Activated CD4-positive, alpha-beta T cell treated with anti-CD3 and anti-CD28 coated beads, Interleukin-2, amount 50 U/mL, for 1 hour (primary cell): ENCODE measurements at regions not wholly inside any gene's neighbourhood (a gene's known extent, or its start where the extent isn't known, plus 50 kb on each side); places are given as distances from the start of the nearest gene placed in this dataset.

Experiments used
- DNase-seq: peaks from one replicate; pipeline ENCODE4 v3.0.0-alpha.2; 2020

- DNase-seq: no peak
Measured at GRCh38 chr13:22563272-22563671, 617.5 kb upstream of the SGCG start.

DNA sequence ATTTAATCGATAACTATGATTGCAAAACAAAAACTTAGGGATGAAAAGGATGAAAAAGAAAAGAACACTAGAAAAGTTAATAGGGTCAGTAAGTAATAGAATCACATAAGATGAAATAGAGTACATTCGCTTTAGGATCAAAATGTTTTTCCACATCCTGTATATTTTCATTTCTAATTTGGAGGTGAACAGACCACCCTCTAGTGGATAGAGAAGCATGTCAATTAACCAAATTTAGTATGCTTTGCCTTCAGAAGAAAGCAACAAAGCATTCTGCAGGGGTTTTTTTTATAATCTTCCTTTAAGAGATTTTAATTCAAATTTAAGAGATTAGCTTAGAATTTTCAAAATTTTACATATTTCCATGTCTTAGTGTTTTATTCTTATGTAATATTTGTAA is 611.0 kb upstream of the SGCG start:
- DNase-seq: no peak

DNA sequence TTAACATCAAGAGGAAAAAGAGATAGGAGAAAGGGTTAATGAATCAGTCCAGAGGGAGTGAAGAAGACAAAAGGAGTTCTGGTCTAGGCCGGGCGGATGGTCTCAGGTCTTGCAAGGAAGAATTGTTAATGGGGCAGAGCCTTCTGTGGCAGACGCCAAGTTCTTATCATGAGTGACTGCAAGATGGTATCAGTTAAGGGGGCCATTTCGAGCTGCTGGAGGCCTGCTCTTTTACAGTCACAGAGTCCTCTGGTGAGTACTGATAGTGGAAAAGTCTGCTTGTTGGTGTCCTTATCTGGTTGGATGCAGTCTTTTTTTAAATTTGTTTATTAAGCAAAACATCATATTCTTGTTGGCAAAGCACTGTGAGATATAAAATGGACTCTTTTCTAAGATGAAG is 590.9 kb upstream of the SGCG start:
- no peak for DNase-seq

GRCh38 chr13:22592515-22592914 is 588.3 kb upstream of the SGCG start:
- no peak for DNase-seq

GRCh38 chr13:22594041-22594440 is 586.7 kb upstream of the SGCG start:
- no peak for DNase-seq

DNA sequence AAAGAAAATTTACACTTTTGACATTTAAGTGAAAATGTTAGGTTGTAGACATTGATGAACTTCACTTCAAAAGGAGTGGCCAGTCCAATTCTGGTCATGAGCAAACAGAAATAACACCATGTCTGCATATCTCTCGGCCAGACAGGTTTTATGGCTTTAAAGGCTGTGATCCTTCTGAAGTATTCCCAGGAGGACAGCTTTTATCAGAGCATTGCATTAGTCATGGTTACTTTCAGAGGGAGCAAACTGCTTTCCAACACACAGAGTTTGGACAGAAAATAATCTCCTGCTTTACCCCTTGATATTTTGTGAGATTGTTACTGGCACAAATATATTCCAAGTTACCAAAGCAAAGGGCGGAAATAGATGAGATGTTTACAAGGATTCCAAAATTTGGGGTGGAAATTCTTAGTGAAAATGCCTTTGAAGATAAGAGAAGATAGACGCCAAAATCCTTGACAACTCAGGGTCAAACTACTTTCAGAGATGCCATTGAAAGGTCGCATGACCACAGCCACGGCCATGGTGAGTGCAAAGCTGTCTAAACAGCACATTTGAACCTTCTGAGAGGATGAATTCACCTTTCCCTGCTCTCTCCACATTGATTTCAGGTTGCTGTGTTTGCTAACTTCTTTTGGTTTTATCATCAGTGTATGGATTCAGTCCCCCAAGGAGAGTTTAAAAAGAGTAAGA is 584.5 kb upstream of the SGCG start:
- DNase-seq: no peak

- DNase-seq: no peak
Measured at GRCh38 chr13:22599156-22599555, 581.6 kb upstream of the SGCG start.

DNA sequence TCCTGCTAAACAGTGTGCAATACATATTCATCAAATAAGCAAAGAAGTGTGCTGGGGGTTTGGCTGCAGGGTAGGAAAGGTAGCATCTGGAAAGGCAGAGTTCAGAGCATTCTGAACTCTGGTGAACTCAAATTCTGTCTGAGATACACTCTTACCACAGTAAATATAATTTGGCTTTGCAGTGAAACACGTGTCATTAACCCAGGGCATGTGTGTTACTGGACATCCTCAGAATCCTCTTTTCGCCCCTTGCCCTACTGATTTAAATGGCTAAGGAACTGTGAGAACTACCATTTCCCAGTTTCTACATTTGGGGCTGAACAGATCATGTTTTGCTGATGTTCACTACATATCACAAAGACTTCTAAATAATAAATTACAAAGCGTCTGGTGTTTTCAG is 562.8 kb upstream of the SGCG start:
- DNase-seq: no peak

DNA sequence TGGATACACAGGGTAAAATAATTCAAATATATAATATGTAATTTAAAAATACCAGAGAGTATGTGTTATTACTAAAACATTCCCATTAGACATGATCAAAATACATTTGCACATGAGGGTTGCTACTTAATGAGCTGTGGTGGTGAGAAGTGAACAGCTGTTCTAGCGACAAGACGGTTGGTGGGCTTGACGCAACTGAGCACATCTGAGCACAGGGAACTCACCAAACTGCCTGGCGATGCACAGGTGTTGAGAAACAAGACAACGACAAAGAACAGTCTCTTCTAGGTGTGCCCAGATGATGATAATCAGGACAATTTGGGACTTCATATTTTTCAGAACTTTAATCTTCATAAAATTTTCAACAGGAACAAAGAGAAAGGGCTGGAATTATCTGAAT is 555.1 kb upstream of the SGCG start:
- no peak for DNase-seq

DNA sequence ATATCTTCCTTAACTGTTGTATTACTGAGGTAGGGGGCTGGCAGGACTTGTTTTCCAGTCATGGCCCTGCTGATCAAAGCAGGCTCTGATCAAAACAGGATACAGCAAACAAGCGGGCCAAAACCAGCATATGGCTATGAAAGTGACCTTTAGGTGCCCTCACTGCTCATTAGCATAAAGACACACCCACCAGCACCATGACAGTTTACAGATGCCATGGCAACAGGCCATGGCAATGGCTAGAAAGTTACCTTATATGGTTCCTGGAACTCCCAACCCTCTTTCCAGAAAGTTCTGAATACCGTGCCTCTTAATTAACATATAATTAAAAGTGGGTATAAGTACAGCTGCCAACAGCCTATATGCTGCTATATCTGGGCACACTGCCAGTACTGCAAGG is 551.4 kb upstream of the SGCG start:
- DNase-seq: no peak

GRCh38 chr13:22642088-22642487 is 538.7 kb upstream of the SGCG start:
- DNase-seq: no peak

GRCh38 chr13:22644941-22645340 is 535.8 kb upstream of the SGCG start:
- DNase-seq: no peak

DNA sequence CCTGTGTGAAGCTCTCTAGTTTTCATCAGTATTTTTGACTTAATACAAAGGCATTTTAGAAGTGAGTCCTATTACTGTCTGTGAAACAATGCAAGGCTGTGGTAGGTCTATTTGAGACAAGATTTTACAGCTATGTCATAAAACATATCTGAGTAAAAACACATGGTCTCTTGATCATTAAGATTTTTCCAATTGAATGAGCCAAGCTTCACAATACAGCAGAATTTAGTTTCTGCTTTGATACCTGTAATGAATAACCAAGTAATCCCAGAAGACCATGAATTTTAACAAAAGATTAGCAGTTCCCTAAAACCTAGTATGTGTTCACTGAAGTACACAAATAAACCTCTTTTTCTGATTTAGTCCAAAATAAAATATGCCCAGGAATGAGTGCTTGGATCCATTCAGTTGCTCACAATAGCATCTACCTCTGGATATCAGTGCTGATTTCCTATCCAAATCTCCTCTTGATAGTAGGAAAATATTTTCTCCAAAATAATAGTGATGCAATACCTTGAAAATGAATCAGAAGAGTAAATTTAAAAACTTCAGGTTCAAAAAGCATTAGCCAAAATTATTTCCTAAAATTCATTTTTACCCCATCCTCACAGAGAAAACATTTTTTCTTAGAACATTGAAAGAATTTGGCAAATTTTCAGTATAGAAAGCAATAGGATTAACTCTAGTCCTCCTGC is 533.5 kb upstream of the SGCG start:
- no peak for DNase-seq

- DNase-seq: no peak
Measured at GRCh38 chr13:22648320-22648801, 532.4 kb upstream of the SGCG start.

DNA sequence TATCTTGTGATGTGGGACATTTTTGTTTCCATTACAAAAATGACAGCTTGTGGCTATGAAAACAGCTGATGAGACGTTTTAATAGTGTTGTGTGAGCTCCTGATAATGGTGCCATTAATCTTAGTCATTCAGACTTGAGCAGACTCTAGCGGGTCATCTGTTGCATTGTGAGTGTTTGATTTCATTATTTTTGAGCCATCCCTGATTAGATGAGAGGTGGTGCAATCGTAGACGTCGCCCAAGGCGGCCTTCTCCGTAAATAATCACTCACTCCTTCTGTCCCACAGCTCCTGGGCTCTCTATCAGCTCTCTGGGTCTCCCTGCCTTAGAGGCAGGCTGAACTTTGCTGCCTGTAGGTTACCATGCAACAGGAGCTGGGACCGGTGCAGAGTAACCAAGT is 528.0 kb upstream of the SGCG start:
- DNase-seq: no peak

DNA sequence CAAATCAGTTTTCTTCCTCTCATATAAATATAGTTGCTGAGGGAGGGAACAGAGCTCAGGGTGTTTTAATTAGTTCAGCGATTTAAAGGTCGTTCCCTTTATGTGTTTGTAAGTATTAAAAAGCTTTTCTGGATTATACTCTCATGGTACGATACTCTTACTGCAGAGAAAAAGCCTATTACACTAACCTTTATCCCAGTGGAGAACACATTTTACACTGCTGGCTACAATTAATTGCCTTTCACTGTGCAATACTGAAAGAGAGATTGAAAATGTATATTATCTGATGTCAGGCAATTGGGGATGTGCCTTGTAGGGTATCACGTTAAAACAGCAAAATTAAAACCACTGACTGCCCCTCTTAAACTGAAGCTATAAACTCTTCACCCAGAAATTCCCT is 526.9 kb upstream of the SGCG start:
- no peak for DNase-seq

DNA sequence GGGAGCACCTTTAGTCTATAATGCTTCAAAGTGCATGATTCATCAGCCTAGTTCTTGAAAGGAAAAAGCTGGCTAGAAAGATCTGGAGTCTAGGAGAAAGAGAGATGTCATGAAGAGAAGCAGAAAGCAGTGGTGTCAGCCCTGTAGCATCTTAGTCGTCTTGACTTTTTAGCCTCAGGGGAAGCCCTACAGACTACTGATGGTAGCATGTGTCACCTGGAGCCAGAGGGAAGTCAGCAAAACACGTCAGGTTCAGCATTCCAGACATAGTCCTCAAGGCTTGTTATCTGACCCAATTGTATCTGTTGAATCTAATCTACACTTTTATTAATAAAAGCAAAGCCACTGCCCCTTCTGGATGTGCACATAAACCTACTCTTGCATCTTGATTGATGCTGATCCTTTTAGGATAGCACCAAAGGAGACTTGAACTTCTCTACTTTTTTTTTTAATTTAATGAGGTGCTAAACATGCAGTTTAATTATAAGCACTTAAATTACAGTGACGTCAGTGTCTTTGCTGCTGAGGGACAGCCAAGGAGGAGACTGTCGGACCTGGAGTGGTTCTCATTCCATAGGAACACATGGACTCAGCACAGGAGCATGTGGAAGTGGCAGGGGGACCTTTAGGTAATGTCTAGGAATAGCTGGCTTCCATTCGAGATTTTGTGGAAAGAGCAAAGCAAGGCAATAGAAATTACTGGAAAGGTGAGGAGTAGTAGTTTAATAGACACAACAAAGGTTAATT is 525.5 kb upstream of the SGCG start:
- no peak for DNase-seq

DNA sequence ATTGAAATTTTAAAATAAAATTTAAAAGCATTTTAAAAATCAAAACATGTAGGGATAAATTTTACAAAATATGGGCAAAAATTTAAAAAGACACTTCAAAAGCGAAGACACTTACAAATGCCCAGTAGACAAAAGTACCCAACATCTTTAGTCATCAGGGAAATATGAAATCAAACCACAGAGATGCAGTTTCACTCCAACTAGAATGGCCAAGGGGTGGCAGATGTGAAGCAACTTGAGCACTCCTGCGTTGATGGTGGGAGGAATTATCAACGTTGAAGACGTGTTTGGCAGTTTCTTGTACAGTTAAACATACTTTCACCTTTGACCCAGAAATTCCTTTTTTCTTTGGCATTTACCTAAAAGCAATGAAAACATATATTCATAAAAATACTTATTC is 518.0 kb upstream of the SGCG start:
- DNase-seq: no peak

GRCh38 chr13:22665506-22665905 is 515.3 kb upstream of the SGCG start:
- no peak for DNase-seq

DNA sequence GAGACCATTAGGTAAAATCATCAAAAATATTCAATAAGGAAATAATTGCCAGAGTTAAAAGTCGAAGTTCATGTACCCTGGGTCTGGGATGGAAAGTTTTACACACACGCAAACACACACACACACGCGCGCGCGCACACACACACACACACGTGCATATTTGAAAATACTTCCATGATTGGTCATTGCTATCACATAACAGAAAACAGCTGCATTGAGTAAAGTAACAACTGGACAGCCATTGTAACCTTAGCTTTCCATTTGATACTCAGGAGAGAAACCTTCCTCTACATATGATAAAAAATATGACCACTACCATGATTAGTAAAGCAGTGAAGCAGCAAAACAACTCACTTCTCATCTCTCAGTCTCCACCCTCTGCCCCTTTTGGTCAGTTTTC is 490.0 kb upstream of the SGCG start:
- DNase-seq: no peak

- no peak for DNase-seq
Measured at GRCh38 chr13:22693691-22694090, 487.1 kb upstream of the SGCG start.

DNA sequence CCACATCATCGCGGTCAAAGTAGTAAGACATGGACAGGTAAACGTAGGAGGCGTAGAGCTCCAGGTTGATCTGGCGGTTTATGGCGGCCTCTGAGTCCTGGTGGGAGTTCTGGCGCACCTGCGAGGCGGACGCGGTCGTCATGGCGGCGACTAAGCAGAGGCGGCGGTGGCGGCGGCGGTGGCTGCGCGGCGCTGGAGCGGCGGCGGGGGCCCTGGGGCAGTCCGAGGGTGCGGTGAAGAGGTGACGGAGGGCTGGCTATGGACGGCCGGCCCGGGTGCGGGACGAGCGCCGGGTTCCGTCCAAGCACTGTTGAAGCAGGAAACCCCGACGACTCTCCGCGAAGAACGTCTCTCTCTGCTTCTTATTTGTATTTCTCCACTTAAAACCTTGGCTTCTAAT is 484.3 kb upstream of the SGCG start:
- no peak for DNase-seq

DNA sequence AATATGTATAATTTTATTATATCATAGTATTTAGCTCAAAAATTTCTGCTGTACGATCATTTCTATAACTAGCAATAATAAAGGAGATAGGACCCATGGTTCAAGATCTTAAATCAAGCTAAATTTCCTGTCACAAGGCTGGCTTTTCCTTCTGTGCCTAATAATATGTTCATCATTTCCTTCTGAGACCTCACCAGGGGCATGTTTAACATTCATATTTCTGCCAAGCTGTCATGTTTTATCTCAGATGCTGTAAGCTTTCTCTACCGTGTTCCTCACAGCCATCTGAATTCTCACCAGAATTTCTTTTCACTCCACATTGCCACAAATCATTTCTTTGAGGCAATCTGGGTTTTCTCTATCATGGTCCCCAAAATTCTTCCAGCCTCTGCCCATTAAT is 482.3 kb upstream of the SGCG start:
- DNase-seq: no peak

DNA sequence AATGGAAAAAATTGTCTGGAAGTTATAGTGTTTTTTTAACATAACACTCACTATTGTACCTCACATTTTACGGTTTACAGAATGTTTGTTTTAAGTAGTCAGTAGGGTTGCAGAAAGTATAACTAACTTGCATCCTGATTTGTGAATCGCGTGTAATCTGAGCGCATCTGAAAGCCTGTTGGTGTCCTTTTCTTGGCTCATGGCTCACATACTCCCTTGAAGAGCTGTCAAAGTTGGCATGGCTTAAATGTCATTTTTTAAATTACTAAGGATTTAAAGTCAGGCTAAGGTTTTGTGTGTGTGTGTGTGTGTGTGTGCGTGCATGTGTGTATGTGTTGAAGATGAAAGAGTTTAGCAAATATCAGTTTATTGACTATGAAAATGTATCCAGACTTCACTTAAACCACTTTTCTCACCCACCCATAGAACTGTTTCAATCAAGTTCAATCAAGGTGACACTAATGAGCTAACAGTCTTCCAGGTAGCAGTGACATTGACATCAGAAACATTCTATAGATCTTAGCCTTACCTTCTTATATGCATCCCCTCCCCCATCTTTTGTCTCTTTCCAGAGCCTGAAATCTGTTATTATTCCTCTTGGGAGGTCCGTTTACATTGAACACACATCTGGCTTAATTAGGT is 480.4 kb upstream of the SGCG start:
- DNase-seq: no peak
